ENCODE measurements at regions not wholly inside any gene's neighbourhood (a gene's known extent, or its start where the extent isn't known, plus 50 kb on each side); places are given as distances from the start of the nearest gene placed in this dataset.

DNA sequence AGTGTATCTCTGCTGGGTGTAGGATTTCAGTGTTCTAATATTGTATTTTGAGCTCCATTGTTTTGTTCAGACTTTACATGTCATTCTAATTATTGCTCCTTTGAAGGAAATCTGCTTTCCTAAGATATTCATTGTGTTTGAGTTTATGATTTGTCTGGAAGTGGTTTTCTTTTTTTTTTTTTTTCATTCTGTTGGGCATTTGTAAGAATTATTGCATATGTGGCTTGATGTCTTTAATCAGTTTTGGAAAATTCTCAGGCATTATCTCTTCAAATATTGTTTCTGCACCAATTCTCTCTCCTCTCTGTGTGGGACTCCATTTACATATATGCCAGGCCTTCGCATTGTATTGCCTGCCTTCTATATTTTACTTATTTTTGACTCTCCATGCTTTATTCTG is 65.8 kb upstream of the RNU6-1 start:
- H3K9me2 ChIP-seq (replicated peaks; ENCODE audit: low read length) = no peaks in the 10 kb centered on the region
- no peak for DNase-seq
- H3K4me1 ChIP-seq (ENCODE audit: insufficient read depth, low read length) = no peaks in the 10 kb centered on the region
- intact Hi-C loops (cut with micrococcal nuclease) = no loop called here
- H3K27ac ChIP-seq (ENCODE audit: low read length) = no peak overlapping the region
- no peak for TF ChIP-seq EZH2phosphoT487 (IDR thresholded peaks at IDR 0.05; ENCODE audit: borderline replicate concordance, low read length)
- TF ChIP-seq EZH2 (IDR thresholded peaks at IDR 0.05; ENCODE audit: low read length, unreplicated experiment) = no peak
- TF ChIP-seq, protein P1, sequence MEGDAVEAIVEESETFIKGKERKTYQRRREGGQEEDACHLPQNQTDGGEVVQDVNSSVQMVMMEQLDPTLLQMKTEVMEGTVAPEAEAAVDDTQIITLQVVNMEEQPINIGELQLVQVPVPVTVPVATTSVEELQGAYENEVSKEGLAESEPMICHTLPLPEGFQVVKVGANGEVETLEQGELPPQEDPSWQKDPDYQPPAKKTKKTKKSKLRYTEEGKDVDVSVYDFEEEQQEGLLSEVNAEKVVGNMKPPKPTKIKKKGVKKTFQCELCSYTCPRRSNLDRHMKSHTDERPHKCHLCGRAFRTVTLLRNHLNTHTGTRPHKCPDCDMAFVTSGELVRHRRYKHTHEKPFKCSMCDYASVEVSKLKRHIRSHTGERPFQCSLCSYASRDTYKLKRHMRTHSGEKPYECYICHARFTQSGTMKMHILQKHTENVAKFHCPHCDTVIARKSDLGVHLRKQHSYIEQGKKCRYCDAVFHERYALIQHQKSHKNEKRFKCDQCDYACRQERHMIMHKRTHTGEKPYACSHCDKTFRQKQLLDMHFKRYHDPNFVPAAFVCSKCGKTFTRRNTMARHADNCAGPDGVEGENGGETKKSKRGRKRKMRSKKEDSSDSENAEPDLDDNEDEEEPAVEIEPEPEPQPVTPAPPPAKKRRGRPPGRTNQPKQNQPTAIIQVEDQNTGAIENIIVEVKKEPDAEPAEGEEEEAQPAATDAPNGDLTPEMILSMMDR (conservative IDR thresholded peaks at IDR 0.05; ENCODE audit: low read depth, low read length) = no peak
- H3K9ac ChIP-seq (ENCODE audit: low read length) = no peak overlapping the region
- no peak overlapping the region for H2AFZ ChIP-seq (ENCODE audit: low read length)
- H3K4me3 ChIP-seq (ENCODE audit: low read length) = no peak overlapping the region
- H3K79me2 ChIP-seq (ENCODE audit: low read length) = no peaks in the 10 kb centered on the region
- no peak for ATAC-seq
- no peaks in the 10 kb centered on the region for H3K36me3 ChIP-seq (ENCODE audit: low read depth, low read length)
- ChIA-PET POLR2A (ENCODE audit: unreplicated experiment) (no interaction called here), CTCF (no interaction called here)
- no peaks in the 10 kb centered on the region for H4K20me1 ChIP-seq (ENCODE audit: low read length)
- H3K9me3 ChIP-seq (ENCODE audit: low read length) = no peaks in the 10 kb centered on the region
- H3F3A ChIP-seq (ENCODE audit: low read length, unreplicated experiment) = no peaks in the 10 kb centered on the region
- H3K4me2 ChIP-seq (ENCODE audit: low read length) = no peak overlapping the region
- no TSS peak for BruUV-seq (replicated peaks)
- H3K27me3 ChIP-seq (ENCODE audit: low read length) = no peaks in the 10 kb centered on the region

DNA sequence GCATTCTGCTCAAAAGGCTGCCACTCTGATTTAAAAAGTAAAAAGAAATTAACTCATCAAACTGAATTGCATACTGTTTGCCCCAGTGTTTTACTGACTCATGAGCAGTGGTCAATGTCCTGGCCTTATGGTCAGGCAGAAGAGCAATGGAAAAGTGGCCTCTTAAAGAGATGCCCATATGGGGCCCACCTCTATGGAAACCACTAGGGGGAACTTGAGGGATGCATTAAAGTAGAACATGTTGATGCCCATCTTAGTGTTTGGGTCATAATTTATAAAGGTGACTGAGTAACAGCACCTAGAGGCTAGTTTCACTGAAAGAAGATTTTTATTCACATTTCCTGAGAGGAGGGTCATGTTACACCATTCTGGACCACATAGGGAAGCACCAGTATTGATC is 66.5 kb upstream of the RNU6-1 start:
- BruUV-seq (replicated peaks) = no TSS peak
- TF ChIP-seq, protein P1 (conservative IDR thresholded peaks at IDR 0.05; ENCODE audit: low read depth, low read length) = peak; percentile 40; the same call in 1 of the 2 replicates
- no peak for TF ChIP-seq EZH2phosphoT487 (IDR thresholded peaks at IDR 0.05; ENCODE audit: borderline replicate concordance, low read length)
- H3K27me3 ChIP-seq (ENCODE audit: low read length) = no peaks in the 10 kb centered on the region
- no peaks in the 10 kb centered on the region for H3K79me2 ChIP-seq (ENCODE audit: low read length)
- POLR2A ChIA-PET (ENCODE audit: unreplicated experiment) = no interaction called here
- CTCF ChIA-PET = no interaction called here
- H3K4me1 ChIP-seq (ENCODE audit: insufficient read depth, low read length) = no peaks in the 10 kb centered on the region
- H3K9me2 ChIP-seq (replicated peaks; ENCODE audit: low read length) = no peaks in the 10 kb centered on the region
- ATAC-seq = no peak; the same call in 1 of the 2 replicates
- H3K4me2 ChIP-seq (ENCODE audit: low read length) = no peak overlapping the region
- intact Hi-C loops (cut with micrococcal nuclease) = no loop called here
- peak; percentile 25 for DNase-seq
- H3F3A ChIP-seq (ENCODE audit: low read length, unreplicated experiment) = no peaks in the 10 kb centered on the region
- H4K20me1 ChIP-seq (ENCODE audit: low read length) = no peaks in the 10 kb centered on the region
- no peak overlapping the region for H3K9ac ChIP-seq (ENCODE audit: low read length)
- no peak overlapping the region for H3K4me3 ChIP-seq (ENCODE audit: low read length)
- no peaks in the 10 kb centered on the region for H3K9me3 ChIP-seq (ENCODE audit: low read length)
- no peaks in the 10 kb centered on the region for H3K36me3 ChIP-seq (ENCODE audit: low read depth, low read length)
- no peak overlapping the region for H3K27ac ChIP-seq (ENCODE audit: low read length)
- H2AFZ ChIP-seq (ENCODE audit: low read length) = no peak overlapping the region

DNA sequence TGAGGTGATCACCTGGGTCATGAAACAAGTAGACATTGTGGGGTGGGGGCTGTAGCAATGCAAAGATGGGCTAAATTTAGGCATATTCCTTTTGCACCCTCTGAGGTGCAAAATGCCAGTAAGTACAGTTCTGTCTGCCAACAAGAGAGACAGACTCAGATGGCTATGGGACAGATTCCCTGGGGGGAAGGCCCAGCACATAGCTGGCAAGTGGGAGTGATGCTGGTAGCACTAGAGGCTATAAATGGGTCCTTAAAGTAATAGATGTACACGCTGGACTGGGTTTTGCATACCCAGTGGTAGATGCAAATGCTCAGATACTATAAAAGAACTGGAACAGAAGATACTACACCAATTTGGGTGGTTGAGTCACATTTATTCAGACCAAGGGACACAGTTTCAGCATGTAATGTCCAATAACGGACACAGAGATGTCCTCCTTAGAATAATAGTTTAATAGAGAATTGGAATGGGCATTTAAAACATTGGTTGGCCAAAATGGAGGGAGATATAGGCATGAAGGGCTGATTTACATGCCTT is 67.4 kb upstream of the RNU6-1 start:
- Histone ChIP-seq H3K9me2 (replicated peaks; ENCODE audit: low read length) (no peaks in the 10 kb centered on the region), H3K4me3 (ENCODE audit: low read length) (no peak overlapping the region), H3K4me2 (ENCODE audit: low read length) (no peak overlapping the region), H3F3A (ENCODE audit: low read length, unreplicated experiment) (no peaks in the 10 kb centered on the region), H4K20me1 (ENCODE audit: low read length) (no peaks in the 10 kb centered on the region), H3K4me1 (ENCODE audit: insufficient read depth, low read length) (no peaks in the 10 kb centered on the region), H3K79me2 (ENCODE audit: low read length) (no peaks in the 10 kb centered on the region), H3K9ac (ENCODE audit: low read length) (no peak overlapping the region), H3K9me3 (ENCODE audit: low read length) (no peaks in the 10 kb centered on the region), H3K36me3 (ENCODE audit: low read depth, low read length) (no peaks in the 10 kb centered on the region), H3K27ac (ENCODE audit: low read length) (no peak overlapping the region), H2AFZ (ENCODE audit: low read length) (no peak overlapping the region), H3K27me3 (ENCODE audit: low read length) (no peaks in the 10 kb centered on the region)
- POLR2A ChIA-PET (ENCODE audit: unreplicated experiment) = no interaction called here
- CTCF ChIA-PET = no interaction called here
- BruUV-seq (replicated peaks) = no TSS peak
- TF ChIP-seq EZH2phosphoT487 (IDR thresholded peaks at IDR 0.05; ENCODE audit: borderline replicate concordance, low read length) (no peak), EZH2 (IDR thresholded peaks at IDR 0.05; ENCODE audit: low read length, unreplicated experiment) (no peak)
- TF ChIP-seq, protein P1 (conservative IDR thresholded peaks at IDR 0.05; ENCODE audit: low read depth, low read length) = no peak
- ATAC-seq = no peak
- intact Hi-C loops (cut with micrococcal nuclease) = no loop called here
- no peak for DNase-seq
